ENCODE measurements at regions not wholly inside any gene's neighbourhood (a gene's known extent, or its start where the extent isn't known, plus 50 kb on each side); places are given as distances from the start of the nearest gene placed in this dataset.
"Not testable (repeated sequence)": the region's sequence is repeated elsewhere in the genome, so short reads cannot be mapped to it uniquely, and the experiment has no call there.

DNA sequence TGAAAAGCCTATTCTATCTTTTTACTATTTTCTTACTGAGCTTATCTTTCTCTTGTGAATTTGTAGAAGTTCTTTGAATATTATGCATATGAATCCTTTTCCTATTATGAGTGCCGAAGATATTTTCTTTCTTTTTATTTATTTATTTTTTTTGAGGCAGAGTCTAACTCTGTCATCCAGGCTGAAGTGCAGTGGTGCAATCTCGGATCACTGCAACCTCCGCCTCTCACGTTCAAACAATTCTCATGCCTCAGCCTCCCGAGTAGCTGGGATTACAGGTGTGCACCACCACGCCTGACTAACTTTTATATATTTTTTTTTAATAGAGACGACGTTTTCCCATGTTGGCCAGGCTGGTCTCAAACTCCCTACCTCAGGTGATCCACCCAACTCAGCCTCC, 109.8 kb downstream of the RHOU start:
- Histone ChIP-seq H3K27me3 (ENCODE audit: control insufficient read depth, insufficient read depth, low read length) (no peaks in the 10 kb centered on the region), H3K36me3 (ENCODE audit: control insufficient read depth, insufficient read depth, low read length) (no peaks in the 10 kb centered on the region), H3K4me3 (ENCODE audit: low read depth, low read length) (no peak overlapping the region)
- DNase-seq (ENCODE audit: low read depth) (no peak), FAIRE-seq (no peak)
- TF ChIP-seq, protein P1, sequence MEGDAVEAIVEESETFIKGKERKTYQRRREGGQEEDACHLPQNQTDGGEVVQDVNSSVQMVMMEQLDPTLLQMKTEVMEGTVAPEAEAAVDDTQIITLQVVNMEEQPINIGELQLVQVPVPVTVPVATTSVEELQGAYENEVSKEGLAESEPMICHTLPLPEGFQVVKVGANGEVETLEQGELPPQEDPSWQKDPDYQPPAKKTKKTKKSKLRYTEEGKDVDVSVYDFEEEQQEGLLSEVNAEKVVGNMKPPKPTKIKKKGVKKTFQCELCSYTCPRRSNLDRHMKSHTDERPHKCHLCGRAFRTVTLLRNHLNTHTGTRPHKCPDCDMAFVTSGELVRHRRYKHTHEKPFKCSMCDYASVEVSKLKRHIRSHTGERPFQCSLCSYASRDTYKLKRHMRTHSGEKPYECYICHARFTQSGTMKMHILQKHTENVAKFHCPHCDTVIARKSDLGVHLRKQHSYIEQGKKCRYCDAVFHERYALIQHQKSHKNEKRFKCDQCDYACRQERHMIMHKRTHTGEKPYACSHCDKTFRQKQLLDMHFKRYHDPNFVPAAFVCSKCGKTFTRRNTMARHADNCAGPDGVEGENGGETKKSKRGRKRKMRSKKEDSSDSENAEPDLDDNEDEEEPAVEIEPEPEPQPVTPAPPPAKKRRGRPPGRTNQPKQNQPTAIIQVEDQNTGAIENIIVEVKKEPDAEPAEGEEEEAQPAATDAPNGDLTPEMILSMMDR (IDR thresholded peaks at IDR 0.05; ENCODE audit: insufficient read depth, low read length, severe bottlenecking) = no peak

DNA sequence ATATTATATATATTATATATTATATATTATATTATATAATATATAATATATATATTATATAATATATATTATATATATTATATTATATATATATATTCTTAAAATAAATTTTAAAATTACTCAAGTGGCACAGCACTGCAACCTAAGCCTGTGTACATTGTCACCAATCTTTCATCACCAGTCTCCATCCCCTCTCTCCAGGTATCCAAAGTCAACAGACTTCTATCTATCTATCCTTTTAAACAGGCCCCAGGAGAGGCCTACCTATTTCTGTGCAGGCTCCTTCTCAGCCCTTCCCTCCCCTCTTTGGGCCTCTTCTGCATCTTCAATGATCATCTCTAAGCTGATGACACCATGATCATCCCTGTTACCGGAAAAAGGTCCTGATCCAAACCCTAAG, 111.7 kb downstream of the RHOU start:
- DNase-seq (ENCODE audit: low read depth) = no peak
- TF ChIP-seq, protein P1 (IDR thresholded peaks at IDR 0.05; ENCODE audit: insufficient read depth, low read length, severe bottlenecking) = no peak
- H3K36me3 ChIP-seq (ENCODE audit: control insufficient read depth, insufficient read depth, low read length) = no peaks in the 10 kb centered on the region
- no peak overlapping the region for H3K4me3 ChIP-seq (ENCODE audit: low read depth, low read length)
- no peak for FAIRE-seq
- H3K27me3 ChIP-seq (ENCODE audit: control insufficient read depth, insufficient read depth, low read length) = no peaks in the 10 kb centered on the region

- not testable (repeated sequence) for H3K36me3 ChIP-seq (ENCODE audit: control insufficient read depth, insufficient read depth, low read length); FAIRE-seq; H3K4me3 ChIP-seq (ENCODE audit: low read depth, low read length); DNase-seq (ENCODE audit: low read depth); H3K27me3 ChIP-seq (ENCODE audit: control insufficient read depth, insufficient read depth, low read length)
Measured at GRCh38 chr1:228847451-228847850, 112.2 kb downstream of the RHOU start.

DNA sequence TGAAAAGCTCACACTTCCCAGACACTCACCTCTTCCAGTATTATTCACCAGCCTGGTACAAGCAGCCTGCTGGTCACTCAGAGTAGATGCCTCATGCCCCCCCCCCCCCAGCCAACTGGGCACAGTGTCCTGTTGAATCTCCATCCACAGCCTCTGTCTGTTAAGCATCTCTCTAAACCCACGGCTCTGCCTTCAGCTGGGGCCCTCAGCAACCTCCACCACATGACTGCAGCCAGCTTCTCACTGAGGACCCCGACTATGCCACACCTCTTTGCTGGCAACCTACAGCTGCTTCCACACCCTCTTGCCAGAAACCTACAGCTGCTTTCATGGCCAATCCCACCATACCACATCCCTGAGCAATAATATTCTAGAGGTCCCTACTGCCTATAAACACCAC, 113.1 kb downstream of the RHOU start:
- TF ChIP-seq, protein P1 (IDR thresholded peaks at IDR 0.05; ENCODE audit: insufficient read depth, low read length, severe bottlenecking) = no peak

DNA sequence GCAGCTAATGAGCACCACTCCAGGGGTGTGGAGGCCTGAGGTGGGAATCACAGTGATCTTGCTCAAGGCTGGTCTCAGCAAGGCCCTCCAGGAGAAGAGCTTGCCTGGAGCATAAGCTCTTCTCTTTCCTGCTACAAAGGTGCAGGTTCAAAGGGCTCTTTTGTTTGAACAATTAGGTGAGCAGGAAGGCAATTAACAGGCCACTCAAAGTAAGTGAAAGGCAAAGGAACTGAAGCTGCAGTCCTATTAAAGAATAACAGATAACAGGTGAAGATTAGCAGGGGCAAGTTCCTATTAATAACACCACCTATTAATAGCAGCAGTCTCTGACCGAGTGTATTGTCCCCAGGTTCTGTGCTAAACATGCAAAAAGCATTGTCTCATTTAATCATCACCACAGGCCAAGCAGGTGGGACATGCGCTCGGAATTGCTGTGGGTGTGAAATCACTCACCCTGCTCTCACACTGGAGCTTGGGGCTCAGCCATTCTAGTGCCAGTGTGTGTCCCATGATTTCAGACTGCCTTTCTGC, 113.8 kb downstream of the RHOU start:
- FAIRE-seq = no peak
- TF ChIP-seq, protein P1 (IDR thresholded peaks at IDR 0.05; ENCODE audit: insufficient read depth, low read length, severe bottlenecking) = no peak
- Histone ChIP-seq H3K27me3 (ENCODE audit: control insufficient read depth, insufficient read depth, low read length) (no peaks in the 10 kb centered on the region), H3K4me3 (ENCODE audit: low read depth, low read length) (no peak overlapping the region), H3K36me3 (ENCODE audit: control insufficient read depth, insufficient read depth, low read length) (no peaks in the 10 kb centered on the region)
- DNase-seq (ENCODE audit: low read depth) = no peak

More for the DNA sequence above, 113.1 kb downstream of the RHOU start:
- H3K4me3 ChIP-seq (ENCODE audit: low read depth, low read length) = no peak overlapping the region
- FAIRE-seq (no peak), DNase-seq (ENCODE audit: low read depth) (no peak)
- H3K36me3 ChIP-seq (ENCODE audit: control insufficient read depth, insufficient read depth, low read length) = no peaks in the 10 kb centered on the region
- no peaks in the 10 kb centered on the region for H3K27me3 ChIP-seq (ENCODE audit: control insufficient read depth, insufficient read depth, low read length)

GRCh38 chr1:228850141-228851100, 115.1 kb downstream of the RHOU start:
- no peaks in the 10 kb centered on the region for H3K36me3 ChIP-seq (ENCODE audit: control insufficient read depth, insufficient read depth, low read length)
- DNase-seq (ENCODE audit: low read depth) (no peak), FAIRE-seq (no peak)
- TF ChIP-seq, protein P1 (IDR thresholded peaks at IDR 0.05; ENCODE audit: insufficient read depth, low read length, severe bottlenecking) = no peak
- H3K27me3 ChIP-seq (ENCODE audit: control insufficient read depth, insufficient read depth, low read length) = no peaks in the 10 kb centered on the region
- no peak overlapping the region for H3K4me3 ChIP-seq (ENCODE audit: low read depth, low read length)

All from bronchial epithelial cell (primary cell).